Pons (tissue), 1 donor: ENCODE measurements at regions not wholly inside any gene's neighbourhood (a gene's known extent, or its start where the extent isn't known, plus 50 kb on each side); places are given as distances from the start of the nearest gene placed in this dataset.
"Not testable (repeated sequence)": the region's sequence is repeated elsewhere in the genome, so short reads cannot be mapped to it uniquely, and the experiment has no call there.

Source experiments
- DNase-seq: peaks from one replicate; pipeline ENCODE4 v3.0.0-alpha.2; 2016; ENCODE audit warnings: low spot score

- no peak for DNase-seq
These were observed 1402.0 kb downstream of the BRD1 start for GRCh38 chr22:48425641-48426040.

- DNase-seq = no peak
These were observed 1402.6 kb downstream of the BRD1 start for GRCh38 chr22:48425091-48425506.

- no peak for DNase-seq
These were observed 1403.0 kb downstream of the BRD1 start for GRCh38 chr22:48424661-48425060.

DNA sequence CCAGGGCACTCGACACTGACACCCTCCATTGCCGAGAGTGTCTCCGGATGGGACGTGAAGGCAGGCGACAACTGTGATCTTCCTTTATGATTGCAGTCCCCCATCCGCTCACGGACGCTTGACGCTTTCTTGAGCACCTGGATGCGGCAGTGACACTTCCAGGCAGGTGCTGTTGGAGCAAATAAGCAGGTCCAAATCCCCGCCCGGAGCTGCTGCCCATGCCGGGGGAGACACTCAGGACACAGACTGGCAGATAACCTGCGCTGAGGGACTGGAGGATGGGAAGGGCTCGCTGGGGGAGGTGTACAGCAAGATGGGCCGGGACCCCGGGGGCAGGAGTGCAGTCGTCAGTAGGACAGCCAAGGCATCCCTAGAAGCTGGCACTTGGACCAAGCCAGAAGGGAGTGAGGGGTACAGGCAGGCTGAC is 1403.5 kb downstream of the BRD1 start:
- DNase-seq = no peak

- no peak for DNase-seq
These were observed 1404.2 kb downstream of the BRD1 start for GRCh38 chr22:48423481-48423911.

DNA sequence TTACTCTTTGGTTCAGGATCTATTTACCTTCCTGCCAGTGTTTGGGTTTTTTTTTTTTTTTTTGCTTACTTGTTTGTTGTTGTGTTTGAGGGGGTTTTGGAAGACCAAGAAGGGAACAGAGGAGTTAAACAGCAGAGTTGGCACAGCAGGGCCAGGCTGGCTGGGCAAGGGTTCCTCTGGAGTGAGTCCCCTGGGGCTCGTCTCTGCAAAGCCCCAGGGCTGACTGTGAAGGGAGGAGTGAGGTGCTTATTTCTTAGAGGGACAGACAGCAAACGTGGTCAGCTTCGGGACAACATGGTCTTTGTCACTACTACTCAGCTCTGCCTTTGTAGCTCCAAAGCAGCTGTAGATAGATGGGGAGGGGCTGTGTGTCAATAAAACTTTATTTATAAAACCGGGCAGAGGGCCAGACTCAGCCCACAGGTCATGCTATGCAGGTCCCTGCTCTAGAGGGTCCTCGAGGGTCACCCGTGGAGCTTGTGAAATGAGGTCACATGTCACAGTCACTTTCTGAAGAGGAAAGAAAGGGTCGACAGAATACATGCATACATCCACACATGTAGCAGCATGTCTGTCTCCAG is 1404.7 kb downstream of the BRD1 start:
- no peak for DNase-seq

GRCh38 chr22:48418831-48419230 is 1408.8 kb downstream of the BRD1 start:
- no peak for DNase-seq

GRCh38 chr22:48417225-48418070 is 1410.2 kb downstream of the BRD1 start:
- DNase-seq = no peak

- no peak for DNase-seq
These were observed 1411.1 kb downstream of the BRD1 start for GRCh38 chr22:48416396-48417224.

DNA sequence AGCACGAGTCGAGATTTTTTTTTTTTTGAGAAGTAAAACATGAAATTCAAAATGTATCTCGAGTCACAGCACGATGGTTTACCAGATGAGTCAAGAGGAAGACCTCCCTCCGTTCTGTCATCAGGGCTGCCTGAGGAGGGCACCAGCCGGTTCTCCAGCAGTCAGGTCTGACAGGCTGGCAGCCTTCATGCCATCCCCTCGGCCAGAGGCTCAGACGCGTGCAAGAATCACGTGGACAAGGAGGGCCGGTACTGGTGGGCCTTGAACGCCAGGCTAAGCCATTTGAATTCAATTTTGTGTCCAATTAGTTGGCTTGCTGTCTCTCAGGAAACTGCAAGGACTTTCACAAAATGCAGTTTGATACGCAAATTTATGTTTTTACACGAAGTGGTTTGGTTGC is 1412.2 kb downstream of the BRD1 start:
- DNase-seq = no peak

GRCh38 chr22:48414651-48415050 is 1413.0 kb downstream of the BRD1 start:
- DNase-seq = no peak

GRCh38 chr22:48412931-48413330 is 1414.7 kb downstream of the BRD1 start:
- not testable (repeated sequence) for DNase-seq

- no peak for DNase-seq
These were observed 1417.1 kb downstream of the BRD1 start for GRCh38 chr22:48410536-48410935.

GRCh38 chr22:48407256-48407955 is 1420.3 kb downstream of the BRD1 start:
- DNase-seq = peak; percentile 60

DNA sequence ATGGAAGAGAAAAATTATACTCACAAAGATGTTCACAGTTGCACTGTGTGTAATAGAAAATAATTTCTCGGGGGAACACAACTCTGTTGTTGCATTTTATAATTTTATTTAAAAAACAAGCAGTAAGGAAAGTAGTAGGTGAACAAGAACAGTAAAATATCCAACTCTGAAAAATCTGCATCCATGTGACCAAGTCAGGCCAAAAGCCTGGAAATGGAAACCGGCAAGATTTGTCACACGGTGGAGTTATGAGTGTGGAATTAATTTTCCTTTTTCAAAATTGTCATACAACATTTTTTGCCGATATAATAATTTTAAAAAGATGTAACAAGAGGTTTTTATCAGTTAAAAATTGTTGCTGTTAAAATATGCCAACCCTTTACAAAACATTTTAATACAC is 1421.5 kb downstream of the BRD1 start:
- DNase-seq = no peak

DNA sequence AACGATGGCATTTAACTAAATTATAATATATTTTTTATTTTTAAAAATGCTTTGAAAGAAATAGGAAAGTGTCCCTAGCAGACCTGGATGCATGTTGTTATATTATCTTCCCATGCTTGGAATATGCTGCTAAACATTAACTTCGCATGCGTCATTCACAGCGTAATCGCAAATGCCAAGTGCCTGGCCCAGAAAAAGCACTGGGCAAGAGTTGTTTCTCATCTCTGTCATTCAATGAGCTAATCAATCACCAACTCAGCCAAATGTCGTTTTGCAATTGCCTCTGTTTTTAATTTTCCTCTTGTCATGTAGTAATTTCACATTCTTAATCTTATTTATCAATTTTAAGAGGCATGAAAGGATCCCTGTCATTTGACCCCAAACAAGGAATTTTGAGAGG is 1421.9 kb downstream of the BRD1 start:
- no peak for DNase-seq

DNA sequence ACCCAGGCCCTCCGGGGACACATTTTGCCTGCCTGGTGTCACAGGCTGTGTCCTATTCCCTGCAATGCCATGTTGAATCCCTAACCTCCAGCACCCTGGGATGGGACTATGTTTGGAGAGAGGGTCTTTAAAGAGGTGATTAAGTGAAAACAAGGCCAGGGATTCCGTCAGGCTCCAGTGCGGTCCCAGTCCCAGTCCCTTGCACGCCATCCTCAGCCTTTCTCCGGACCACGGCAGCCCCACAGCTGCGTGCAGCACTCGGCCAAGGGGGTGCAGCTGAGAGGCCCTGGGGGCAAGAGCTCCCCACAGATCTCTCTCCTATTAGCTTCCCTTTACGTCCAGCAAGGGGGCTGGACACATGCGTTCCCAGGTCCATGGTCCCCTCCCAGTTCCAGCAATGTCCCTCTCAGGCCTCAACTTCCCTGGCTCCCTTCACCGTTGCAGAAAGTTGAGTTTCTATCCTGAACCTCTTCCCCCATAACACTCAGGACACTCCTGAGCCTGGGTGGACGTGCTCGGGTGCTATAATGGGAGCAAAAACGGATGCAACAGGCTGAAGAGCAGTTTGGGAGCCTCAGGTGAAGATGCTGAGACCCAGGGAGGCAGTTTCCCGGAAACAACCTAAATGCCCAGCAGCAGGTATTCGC is 1422.7 kb downstream of the BRD1 start:
- no peak for DNase-seq

DNA sequence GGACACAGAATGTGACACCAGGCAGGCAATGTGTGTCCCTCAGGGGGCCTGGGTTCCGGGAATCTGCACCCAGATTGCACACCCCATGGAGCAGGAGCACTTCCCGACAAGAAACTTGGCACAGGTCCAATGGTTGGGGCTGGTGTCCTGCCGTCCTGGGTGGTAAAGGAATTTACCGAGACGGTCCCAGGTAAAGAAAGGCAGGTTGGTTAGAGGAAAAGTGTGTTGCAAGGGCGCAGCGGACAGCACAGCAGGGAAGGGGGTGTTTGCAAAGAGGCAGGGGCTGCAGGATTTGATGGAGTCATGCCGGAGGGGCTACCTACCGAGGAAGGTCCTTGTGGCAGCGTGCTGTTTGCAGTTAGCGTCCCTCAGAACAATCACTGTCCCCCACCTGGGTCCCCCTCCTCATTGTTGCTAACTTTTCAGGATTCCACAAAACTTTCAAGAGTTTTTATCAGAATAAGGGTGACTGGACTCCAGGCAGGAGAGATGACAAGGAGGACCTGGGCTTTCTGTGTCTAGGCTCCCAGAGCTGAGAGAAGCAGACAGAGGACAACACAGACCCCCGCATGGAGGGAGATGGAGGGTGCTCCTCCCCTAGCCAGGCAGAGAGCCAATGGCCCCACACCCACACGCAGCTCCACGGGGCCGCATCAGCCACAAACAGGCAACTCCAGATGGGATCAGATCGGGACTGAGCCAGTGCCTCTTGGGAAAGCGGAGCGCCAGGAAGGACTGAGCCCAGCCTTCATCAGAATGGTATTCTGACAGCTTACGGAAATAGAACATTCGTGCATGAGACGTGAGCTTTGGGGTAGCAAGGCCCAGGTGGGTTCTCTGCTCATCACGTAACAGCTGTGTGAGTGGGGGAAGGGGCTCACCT is 1423.9 kb downstream of the BRD1 start:
- DNase-seq = no peak

DNA sequence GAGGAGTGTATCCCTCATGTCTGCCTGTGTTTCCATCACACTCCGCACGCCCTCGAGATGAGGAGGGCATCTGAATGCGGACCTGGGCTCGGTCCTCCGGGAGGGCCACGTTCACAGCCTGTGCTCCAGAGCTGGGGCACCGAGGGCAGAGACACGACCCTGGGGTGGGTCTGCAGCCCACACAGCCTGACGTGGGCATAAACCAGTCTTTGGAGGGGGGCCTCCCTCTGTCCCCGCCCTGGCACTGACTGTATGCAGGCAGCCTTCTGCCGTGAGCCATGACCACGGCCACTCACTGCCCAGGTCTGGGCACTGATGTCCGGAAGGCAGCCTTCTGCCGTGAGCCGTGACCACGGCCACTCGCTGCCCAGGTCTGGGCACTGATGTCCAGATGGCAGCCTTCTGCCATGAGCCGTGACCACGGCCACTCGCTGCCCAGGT is 1425.1 kb downstream of the BRD1 start:
- no peak for DNase-seq

DNA sequence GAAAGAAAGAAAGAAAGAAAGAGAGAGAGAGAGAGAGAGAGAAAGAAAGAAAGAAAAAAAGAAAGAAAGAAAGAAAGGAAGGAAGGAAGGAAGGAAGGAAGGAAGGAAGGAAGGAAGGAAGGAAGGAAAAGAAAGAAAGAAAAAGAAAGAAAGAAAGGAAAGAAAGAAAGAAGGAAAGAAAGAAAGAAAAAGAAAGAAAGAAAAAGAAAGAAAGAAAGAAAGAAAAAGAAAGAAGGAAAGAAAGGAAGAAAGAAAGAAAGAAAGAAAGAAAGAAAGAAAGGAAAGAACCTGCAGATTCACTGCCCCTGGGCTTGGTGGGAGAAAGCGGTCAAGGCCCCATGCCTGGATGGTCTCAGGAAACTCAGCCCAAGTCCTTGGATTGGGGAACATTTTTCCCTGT is 1426.2 kb downstream of the BRD1 start:
- not testable (repeated sequence) for DNase-seq
